ENCODE measurements at regions not wholly inside any gene's neighbourhood (a gene's known extent, or its start where the extent isn't known, plus 50 kb on each side); places are given as distances from the start of the nearest gene placed in this dataset.
"Not testable (repeated sequence)": the region's sequence is repeated elsewhere in the genome, so short reads cannot be mapped to it uniquely, and the experiment has no call there.

DNA sequence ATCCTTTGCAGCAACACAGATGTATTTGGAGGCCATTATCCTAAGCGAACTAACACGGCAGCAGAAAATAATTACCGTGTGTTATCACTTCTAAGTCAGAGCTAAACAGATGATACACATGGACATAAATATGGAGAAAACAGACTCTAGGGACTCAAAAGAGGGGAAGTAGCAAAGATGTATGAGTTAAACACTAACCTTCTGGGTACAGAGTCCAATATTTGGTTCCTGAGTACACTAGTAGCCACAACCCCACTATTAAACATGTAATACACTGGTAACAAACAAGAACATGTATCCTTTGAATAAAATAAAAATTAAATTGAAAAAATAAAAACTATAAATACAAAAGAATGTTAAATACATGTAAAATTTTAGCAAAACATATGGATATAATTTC, 118.0 kb upstream of the SLITRK5 start:
- WGBS, 2 donors = 83 to 88% methylated on average over 3 of the region's 3 CpGs
- no peak overlapping the region for H3K27ac ChIP-seq
- no peaks in the 10 kb centered on the region for H3K36me3 ChIP-seq
- intact Hi-C loops (cut with DNase I) = no loop called here
- H3K27me3 ChIP-seq = no peaks in the 10 kb centered on the region
- TF ChIP-seq, protein P1, sequence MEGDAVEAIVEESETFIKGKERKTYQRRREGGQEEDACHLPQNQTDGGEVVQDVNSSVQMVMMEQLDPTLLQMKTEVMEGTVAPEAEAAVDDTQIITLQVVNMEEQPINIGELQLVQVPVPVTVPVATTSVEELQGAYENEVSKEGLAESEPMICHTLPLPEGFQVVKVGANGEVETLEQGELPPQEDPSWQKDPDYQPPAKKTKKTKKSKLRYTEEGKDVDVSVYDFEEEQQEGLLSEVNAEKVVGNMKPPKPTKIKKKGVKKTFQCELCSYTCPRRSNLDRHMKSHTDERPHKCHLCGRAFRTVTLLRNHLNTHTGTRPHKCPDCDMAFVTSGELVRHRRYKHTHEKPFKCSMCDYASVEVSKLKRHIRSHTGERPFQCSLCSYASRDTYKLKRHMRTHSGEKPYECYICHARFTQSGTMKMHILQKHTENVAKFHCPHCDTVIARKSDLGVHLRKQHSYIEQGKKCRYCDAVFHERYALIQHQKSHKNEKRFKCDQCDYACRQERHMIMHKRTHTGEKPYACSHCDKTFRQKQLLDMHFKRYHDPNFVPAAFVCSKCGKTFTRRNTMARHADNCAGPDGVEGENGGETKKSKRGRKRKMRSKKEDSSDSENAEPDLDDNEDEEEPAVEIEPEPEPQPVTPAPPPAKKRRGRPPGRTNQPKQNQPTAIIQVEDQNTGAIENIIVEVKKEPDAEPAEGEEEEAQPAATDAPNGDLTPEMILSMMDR (IDR thresholded peaks at IDR 0.05) = no peak
- TF ChIP-seq EP300 (IDR thresholded peaks at IDR 0.05) (no peak), POLR2A (IDR thresholded peaks at IDR 0.05) (no peak), POLR2AphosphoS5 (IDR thresholded peaks at IDR 0.05) (no peak)
- DNase-seq = no peak
- H3K4me3 ChIP-seq = no peak overlapping the region
- H3K9me3 ChIP-seq = no peaks in the 10 kb centered on the region
- no peaks in the 10 kb centered on the region for H3K4me1 ChIP-seq

DNA sequence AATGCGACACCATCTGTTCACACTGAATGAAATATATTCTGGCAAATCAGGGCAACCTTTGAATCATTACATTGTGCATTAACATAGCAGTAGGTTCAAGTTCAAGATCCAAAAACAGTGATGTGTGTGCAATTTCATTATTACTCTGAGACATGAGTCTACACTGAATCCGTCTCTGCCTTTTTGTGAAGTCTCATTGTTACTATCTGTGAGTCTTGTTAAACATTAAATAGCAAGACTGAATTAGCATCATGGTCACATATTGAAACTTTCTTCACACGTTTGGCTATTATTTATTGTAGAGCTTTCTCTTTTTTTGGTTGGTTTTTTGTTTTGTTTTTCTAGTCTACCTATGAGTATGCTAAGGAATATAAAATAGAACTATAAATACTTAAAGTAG, 117.1 kb upstream of the SLITRK5 start:
- Histone ChIP-seq H3K9me3 (no peaks in the 10 kb centered on the region), H3K36me3 (no peaks in the 10 kb centered on the region), H3K4me1 (no peaks in the 10 kb centered on the region), H3K27ac (no peak overlapping the region), H3K4me3 (no peak overlapping the region), H3K27me3 (no peaks in the 10 kb centered on the region)
- TF ChIP-seq POLR2A (IDR thresholded peaks at IDR 0.05) = no peak
- no peak for TF ChIP-seq POLR2AphosphoS5 (IDR thresholded peaks at IDR 0.05)
- no peak for TF ChIP-seq EP300 (IDR thresholded peaks at IDR 0.05)
- TF ChIP-seq, protein P1 (IDR thresholded peaks at IDR 0.05) = no peak
- intact Hi-C loops (cut with DNase I) = no loop called here
- whole genome bisulfite sequencing, 2 donors = 57 to 76% methylated on average over 3 of the region's 3 CpGs
- no peak for DNase-seq

DNA sequence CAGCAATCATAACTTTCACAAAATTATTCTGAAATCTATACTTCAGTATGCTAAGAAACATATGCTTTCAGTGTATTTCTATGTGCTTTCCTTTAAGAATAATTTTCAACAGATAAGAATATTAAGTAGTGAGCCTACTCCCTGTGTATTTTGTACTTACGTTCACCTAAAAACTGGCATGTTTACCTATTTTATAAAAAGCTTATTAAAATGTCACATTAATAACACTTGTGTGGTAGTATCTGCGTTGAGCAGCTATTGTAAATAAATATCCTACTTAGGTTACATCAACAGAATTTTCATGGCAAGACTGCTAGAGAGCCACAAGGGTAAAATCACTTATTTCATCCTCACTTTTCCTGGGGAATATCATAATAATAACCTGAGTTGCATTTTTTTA, 113.4 kb upstream of the SLITRK5 start:
- H3K36me3 ChIP-seq = no peaks in the 10 kb centered on the region
- no peak overlapping the region for H3K27ac ChIP-seq
- no peak overlapping the region for H3K4me3 ChIP-seq
- intact Hi-C loops (cut with DNase I) = no loop called here
- H3K27me3 ChIP-seq = no peaks in the 10 kb centered on the region
- TF ChIP-seq, protein P1 (IDR thresholded peaks at IDR 0.05) = no peak
- TF ChIP-seq POLR2AphosphoS5 (IDR thresholded peaks at IDR 0.05) (no peak), EP300 (IDR thresholded peaks at IDR 0.05) (no peak), POLR2A (IDR thresholded peaks at IDR 0.05) (no peak)
- WGBS, 2 donors = 49 to 65% methylated on average over 2 of the region's 2 CpGs
- H3K9me3 ChIP-seq = no peaks in the 10 kb centered on the region
- H3K4me1 ChIP-seq = no peaks in the 10 kb centered on the region
- no peak for DNase-seq

DNA sequence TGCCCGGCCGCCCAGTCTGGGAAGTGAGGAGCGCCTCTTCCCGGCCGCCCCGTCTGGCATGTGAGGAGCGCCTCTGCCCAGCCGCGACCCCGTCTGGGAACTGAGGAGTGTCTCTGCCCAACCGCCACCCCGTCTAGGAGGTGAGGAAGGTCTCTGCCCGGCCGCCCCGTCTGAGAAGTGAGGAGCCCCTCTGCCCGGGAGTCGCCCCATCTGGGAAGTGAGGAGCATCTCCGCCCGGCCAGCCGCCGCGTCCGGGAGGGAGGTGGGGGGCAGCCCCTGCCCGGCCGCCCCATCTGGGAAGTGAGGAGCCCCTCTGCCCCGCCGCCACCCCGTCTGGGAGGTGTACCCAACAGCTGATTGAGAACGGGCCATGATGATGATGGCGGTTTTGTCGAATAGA, 109.6 kb upstream of the SLITRK5 start:
- H3K36me3 ChIP-seq; intact Hi-C loops (cut with DNase I); H3K9me3 ChIP-seq; H3K27ac ChIP-seq; DNase-seq; H3K4me1 ChIP-seq; H3K27me3 ChIP-seq; H3K4me3 ChIP-seq: not testable (repeated sequence)
- 94 to 96% methylated on average over 31 of the region's 31 CpGs for WGBS, 2 donors

DNA sequence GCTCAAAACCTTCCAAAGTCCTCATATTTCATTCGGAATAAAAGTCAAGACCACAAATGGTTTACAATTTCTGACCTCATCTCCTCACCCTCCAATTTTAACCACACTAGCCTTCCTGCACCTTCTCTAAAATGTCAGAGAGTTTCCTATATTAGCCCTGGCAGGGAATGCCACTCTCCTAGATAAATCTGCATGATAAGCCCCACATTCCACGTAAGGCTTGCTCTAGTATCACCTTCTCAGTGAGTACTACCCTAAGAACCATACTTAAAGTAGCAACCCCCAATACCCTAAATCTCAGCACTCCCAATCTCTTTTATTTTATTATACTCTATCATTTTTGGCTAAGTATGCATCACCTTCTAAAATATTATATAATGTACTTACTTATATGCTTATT, 100.5 kb upstream of the SLITRK5 start:
- Histone ChIP-seq H3K27me3 (no peaks in the 10 kb centered on the region), H3K36me3 (no peaks in the 10 kb centered on the region), H3K4me3 (no peak overlapping the region), H3K4me1 (no peaks in the 10 kb centered on the region), H3K9me3 (peaks cover 0 to 3% (median under 1%) of the 10 kb centered on the region in 4 donors), H3K27ac (no peak overlapping the region)
- DNase-seq = no peak
- no peak for TF ChIP-seq EP300 (IDR thresholded peaks at IDR 0.05)
- no peak for TF ChIP-seq POLR2A (IDR thresholded peaks at IDR 0.05)
- TF ChIP-seq, protein P1 (IDR thresholded peaks at IDR 0.05) = no peak
- intact Hi-C loops (cut with DNase I) = no loop called here
- WGBS, 2 donors = 50 to 63% methylated on average over 2 of the region's 2 CpGs

Measured in sigmoid colon (tissue), 6 donors.